NCI-H748 treated with DMSO at 0.1 percent for 48 hours (cell line): ENCODE measurements at regions not wholly inside any gene's neighbourhood (a gene's known extent, or its start where the extent isn't known, plus 50 kb on each side); places are given as distances from the start of the nearest gene placed in this dataset.

Experiments used
- DNase-seq: peaks from one replicate; lab custom pipeline; 2025; lab: John Stamatoyannopoulos, UW

- no peak for DNase-seq
Observed at GRCh38 chr6:88380083-88380482, 213.9 kb upstream of the CNR1 start.

GRCh38 chr6:88378639-88379038, 212.5 kb upstream of the CNR1 start:
- no peak for DNase-seq

- no peak for DNase-seq
Observed at GRCh38 chr6:88377976-88378568, 211.9 kb upstream of the CNR1 start.

- DNase-seq: no peak
Observed at GRCh38 chr6:88376768-88377387, 210.7 kb upstream of the CNR1 start.

GRCh38 chr6:88376197-88376596, 210.1 kb upstream of the CNR1 start:
- no peak for DNase-seq

- DNase-seq: no peak
Observed at GRCh38 chr6:88374553-88374952, 208.4 kb upstream of the CNR1 start.

- DNase-seq: no peak
Observed at GRCh38 chr6:88371480-88371879, 205.3 kb upstream of the CNR1 start.

- no peak for DNase-seq
Observed at GRCh38 chr6:88370127-88370710, 204.1 kb upstream of the CNR1 start.

- no peak for DNase-seq
Observed at GRCh38 chr6:88369262-88369661, 203.1 kb upstream of the CNR1 start.

- no peak for DNase-seq
Observed at GRCh38 chr6:88368071-88368787, 202.1 kb upstream of the CNR1 start.

GRCh38 chr6:88367248-88367647, 201.1 kb upstream of the CNR1 start:
- DNase-seq: no peak

GRCh38 chr6:88366672-88367071, 200.5 kb upstream of the CNR1 start:
- DNase-seq: no peak

- no peak for DNase-seq
Observed at GRCh38 chr6:88365656-88366055, 199.5 kb upstream of the CNR1 start.

- DNase-seq: no peak
Observed at GRCh38 chr6:88365230-88365629, 199.1 kb upstream of the CNR1 start.

- no peak for DNase-seq
Observed at GRCh38 chr6:88361754-88362153, 195.6 kb upstream of the CNR1 start.

- no peak for DNase-seq
Observed at GRCh38 chr6:88361298-88361697, 195.2 kb upstream of the CNR1 start.

GRCh38 chr6:88360203-88360797, 194.2 kb upstream of the CNR1 start:
- DNase-seq: no peak

- DNase-seq: no peak
Observed at GRCh38 chr6:88359530-88360202, 193.5 kb upstream of the CNR1 start.

GRCh38 chr6:88358846-88359245, 192.7 kb upstream of the CNR1 start:
- DNase-seq: no peak

GRCh38 chr6:88349511-88349910, 183.4 kb upstream of the CNR1 start:
- no peak for DNase-seq

GRCh38 chr6:88342336-88342735, 176.2 kb upstream of the CNR1 start:
- no peak for DNase-seq

GRCh38 chr6:88339761-88340160, 173.6 kb upstream of the CNR1 start:
- DNase-seq: no peak
